HCT116 (cell line): ENCODE measurements at regions not wholly inside any gene's neighbourhood (a gene's known extent, or its start where the extent isn't known, plus 50 kb on each side); places are given as distances from the start of the nearest gene placed in this dataset.

Experiments used
- ATAC-seq: fragments of 200-7000 bp; cut with Tn5 transposase; 2 replicates; pipeline ENCODE4 v1.9.1; 2020; ENCODE audit warnings: mild to moderate bottlenecking, moderate library complexity
- BruUV-seq: library from RNA; stranded (reverse); fragments of 400-500 nt; replicated peaks from 2 replicates; lab custom pipeline; 2021; lab: Mats Ljungman, UMichigan
- CTCF ChIA-PET: fragments of 300-600 bp; sonication (Branson Sonifier 250); formaldehyde crosslinking; loops from one replicate; lab custom pipeline; 2021; ENCODE audit warnings: antibody characterized with exemption; lab: Charles Lee
- POLR2A ChIA-PET: fragments of 300-600, 350-600 bp; sonication (Branson Sonifier 250); formaldehyde crosslinking; loops from one replicate; lab custom pipeline; 2021; ENCODE audit warnings: antibody characterized with exemption; lab: Charles Lee
- RAD21 ChIA-PET, 2 experiments: fragments of 300-600 bp; sonication (Branson Sonifier 250); formaldehyde crosslinking; loops; one replicate each; lab custom pipeline; 2023; ENCODE audit warnings: low total read pairs in 2 of 2; ENCODE audit not compliant: uncharacterized antibody in 2 of 2, unreplicated experiment in 2 of 2, low non-redundant PET in 1 of 2; lab: Charles Lee
- DNase-seq: peaks from one replicate; pipeline ENCODE4 v3.0.0-alpha.2; 2010; ENCODE audit warnings: low read depth, low spot score
- H2AFZ ChIP-seq: fragments of 200-600 bp; shearing (Covaris generic), sonication (generic); 2 replicates; pipeline ENCODE4 v1.6.1; 2017; ENCODE audit warnings: low read depth, mixed run types, mixed read lengths, antibody characterized with exemption, low read length; ENCODE audit not compliant: poor library complexity, severe bottlenecking
- H3K27ac ChIP-seq: 2 replicates; pipeline ENCODE4 v1.5.1; 2012; ENCODE audit warnings: low read depth, low read length
- H3K27me3 ChIP-seq: fragments of 200-600 bp; sonication (generic); 2 replicates; pipeline ENCODE4 v1.6.1; 2016; ENCODE audit warnings: mixed run types, low read length, mixed read lengths; ENCODE audit not compliant: insufficient read depth
- H3K36me3 ChIP-seq, 2 experiments: fragments of 200-500 bp in 1 of 2; fragments of 200-600 bp in 1 of 2; sonication (Bioruptor generic) in 1 of 2; sonication (generic) in 1 of 2; 2 replicates each; pipeline versions ENCODE4 v1.5.1 to v1.6.1; 2014 to 2016; ENCODE audit warnings: low read length in 2 of 2, inconsistent platforms in 1 of 2, mixed read lengths in 1 of 2, mixed run types in 1 of 2; ENCODE audit not compliant: insufficient read depth in 2 of 2, control insufficient read depth in 1 of 2
- H3K4me1 ChIP-seq, 2 experiments: fragments of 200-600 bp in 1 of 2; sonication (generic) in 1 of 2; 2 replicates each; pipeline versions ENCODE4 v1.5.1 to v1.6.1; 2012 to 2017; ENCODE audit warnings: low read length in 2 of 2, inconsistent platforms in 1 of 2, mild to moderate bottlenecking in 1 of 2, mixed read lengths in 1 of 2, mixed run types in 1 of 2, moderate library complexity in 1 of 2; ENCODE audit not compliant: insufficient read depth in 2 of 2, control insufficient read depth in 1 of 2
- H3K4me2 ChIP-seq: fragments of 200-600 bp; sonication (generic); 2 replicates; pipeline ENCODE4 v1.6.1; 2017; ENCODE audit warnings: mixed run types, low read length, mixed read lengths
- H3K4me3 ChIP-seq, 2 experiments: fragments of 200-600 bp in 1 of 2; sonication (generic) in 1 of 2; replicated peaks in 1 of 2; 2 replicates each; pipeline ENCODE4 v1.5.1; 2011 to 2016; ENCODE audit warnings: low read length in 2 of 2, control low read depth in 1 of 2, low read depth in 1 of 2, mild to moderate bottlenecking in 1 of 2, mixed read lengths in 1 of 2, mixed run types in 1 of 2
- H3K79me2 ChIP-seq: fragments of 200-600 bp; sonication (generic); 2 replicates; pipeline ENCODE4 v1.6.1; 2017; ENCODE audit warnings: mild to moderate bottlenecking, mixed run types, low read length, moderate library complexity, mixed read lengths; ENCODE audit not compliant: insufficient read depth
- H3K9ac ChIP-seq: fragments of 200-600 bp; sonication (generic); 2 replicates; pipeline ENCODE4 v1.6.1; 2016; ENCODE audit warnings: low read length, mixed read lengths
- H3K9me2 ChIP-seq: fragments of 200-600 bp; sonication (generic), shearing (Covaris generic); 2 replicates; pipeline ENCODE4 v1.6.1; 2017; ENCODE audit warnings: mixed run types, mild to moderate bottlenecking, moderate library complexity; ENCODE audit not compliant: insufficient read depth
- H3K9me3 ChIP-seq, 2 experiments: fragments of 200-500 bp in 1 of 2; fragments of 200-600 bp in 1 of 2; sonication (Bioruptor generic) in 1 of 2; sonication (generic) in 1 of 2; 2 replicates each; pipeline ENCODE4 v1.6.1; 2014 to 2017; ENCODE audit warnings: low read length in 2 of 2, mixed read lengths in 2 of 2, inconsistent platforms in 1 of 2, low read depth in 1 of 2, mild to moderate bottlenecking in 1 of 2, mixed run types in 1 of 2, moderate library complexity in 1 of 2; ENCODE audit not compliant: control insufficient read depth in 1 of 2, insufficient read depth in 1 of 2
- H4K20me1 ChIP-seq: fragments of 200-600 bp; sonication (generic), shearing (Covaris generic); 2 replicates; pipeline ENCODE4 v1.6.1; 2017; ENCODE audit warnings: mixed run types, mild to moderate bottlenecking, moderate library complexity; ENCODE audit not compliant: insufficient read depth
- CBX3 ChIP-seq: IDR thresholded peaks from 2 replicates; pipeline ENCODE4 v1.6.1; 2012; ENCODE audit warnings: low read depth
- FOSL1 ChIP-seq: IDR thresholded peaks from 2 replicates; pipeline ENCODE4 v1.6.1; 2012; ENCODE audit warnings: low read depth
- POLR2A ChIP-seq: IDR thresholded peaks from 2 replicates; pipeline ENCODE4 v1.7.0; 2011; ENCODE audit warnings: borderline replicate concordance; ENCODE audit not compliant: insufficient read depth, insufficient read length; ENCODE audit errors: extremely low read depth
- SRF ChIP-seq: IDR thresholded peaks from 2 replicates; pipeline ENCODE4 v1.6.1; 2012; ENCODE audit warnings: low read depth
- TCF7L2 ChIP-seq: IDR thresholded peaks from 2 replicates; pipeline ENCODE4 v1.7.0; 2011; ENCODE audit warnings: borderline replicate concordance, inconsistent platforms; ENCODE audit not compliant: insufficient read depth, insufficient read length; ENCODE audit errors: extremely low read depth
- YY1 ChIP-seq: IDR thresholded peaks from 2 replicates; pipeline ENCODE4 v1.6.1; 2011; ENCODE audit warnings: low read length, low read depth, moderate library complexity, mild to moderate bottlenecking; ENCODE audit not compliant: insufficient replicate concordance; ENCODE audit errors: extremely low read depth
- ZFX ChIP-seq: fragments of 450-650 bp; IDR thresholded peaks from 2 replicates; pipeline ENCODE4 v1.6.1; 2017
- intact Hi-C: fragments of 100-400 bp; cut with micrococcal nuclease; formaldehyde crosslinking; loops from 2 replicates; pipeline ENCODE4 v1.10.0; 2022
- TF ChIP-seq, protein P1 (sequence below): IDR thresholded peaks from 2 replicates; pipeline ENCODE4 v1.6.1; 2012
- TF ChIP-seq, protein P2 (sequence below): IDR thresholded peaks from 2 replicates; pipeline ENCODE4 v1.6.1; 2012

DNA sequence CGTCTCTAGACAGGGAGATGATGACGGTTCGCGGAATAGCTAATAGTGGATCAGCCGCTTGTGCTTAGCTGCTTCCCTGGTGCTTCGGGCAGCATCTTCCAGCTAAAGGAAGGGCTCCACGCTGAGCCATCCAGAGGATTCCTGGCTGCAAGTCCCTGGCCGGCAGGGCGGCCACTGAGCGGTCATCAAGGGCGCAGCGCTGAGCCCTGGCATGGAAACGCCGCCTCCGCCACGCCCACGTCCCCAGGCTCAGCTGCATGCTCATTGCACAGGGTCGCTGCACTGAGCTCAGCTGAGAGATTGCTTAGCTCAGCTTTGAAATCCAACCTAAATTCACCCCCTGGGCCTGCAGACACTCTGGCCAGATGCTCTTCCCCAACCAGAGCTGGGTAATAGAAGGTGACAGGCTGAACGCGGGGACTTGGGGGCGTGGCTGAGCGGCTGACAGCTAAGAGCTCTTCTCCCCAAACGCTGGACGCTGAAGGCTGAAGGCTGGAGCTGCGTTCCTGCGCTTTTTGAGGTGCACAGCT is 118.2 kb upstream of the KIT start:
- Histone ChIP-seq H3K4me1 (peaks cover 0 to 3% of the 10 kb centered on the region in 2 experiments; a peak in 1 of 4 replicates), H3K4me2 (peak overlapping the region; percentile 60)
- POLR2A ChIA-PET, result no interaction called here
- ATAC-seq, result peak; percentile 88
- TF ChIP-seq, protein P1, sequence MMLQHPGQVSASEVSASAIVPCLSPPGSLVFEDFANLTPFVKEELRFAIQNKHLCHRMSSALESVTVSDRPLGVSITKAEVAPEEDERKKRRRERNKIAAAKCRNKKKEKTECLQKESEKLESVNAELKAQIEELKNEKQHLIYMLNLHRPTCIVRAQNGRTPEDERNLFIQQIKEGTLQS, result no peak
- no peak for TF ChIP-seq YY1
- TF ChIP-seq ZFX, result no peak
- TF ChIP-seq POLR2A, result no peak
- TF ChIP-seq CBX3, result no peak
- TF ChIP-seq, protein P2, sequence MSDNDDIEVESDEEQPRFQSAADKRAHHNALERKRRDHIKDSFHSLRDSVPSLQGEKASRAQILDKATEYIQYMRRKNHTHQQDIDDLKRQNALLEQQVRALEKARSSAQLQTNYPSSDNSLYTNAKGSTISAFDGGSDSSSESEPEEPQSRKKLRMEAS, result no peak
- no peak for TF ChIP-seq FOSL1
- TF ChIP-seq, all 23 proteins: peak for 0
- H3K9ac ChIP-seq, result no peak overlapping the region
- DNase-seq, result no peak
- H3K36me3 ChIP-seq, result no peaks in the 10 kb centered on the region
- no peak overlapping the region for H3K27ac ChIP-seq
- no peak overlapping the region for H2AFZ ChIP-seq
- CTCF ChIA-PET, result no interaction called here
- intact Hi-C loops, result no loop called here
- no TSS peak for BruUV-seq
- H3K9me3 ChIP-seq, result no peaks in the 10 kb centered on the region
- H3K79me2 ChIP-seq, result no peaks in the 10 kb centered on the region
- H4K20me1 ChIP-seq, result no peaks in the 10 kb centered on the region
- no peaks in the 10 kb centered on the region for H3K9me2 ChIP-seq
- peaks cover 12% of the 10 kb centered on the region; the same call in 1 of the 2 replicates for H3K27me3 ChIP-seq
- RAD21 ChIA-PET, result no interaction called here
- no peak overlapping the region for H3K4me3 ChIP-seq

DNA sequence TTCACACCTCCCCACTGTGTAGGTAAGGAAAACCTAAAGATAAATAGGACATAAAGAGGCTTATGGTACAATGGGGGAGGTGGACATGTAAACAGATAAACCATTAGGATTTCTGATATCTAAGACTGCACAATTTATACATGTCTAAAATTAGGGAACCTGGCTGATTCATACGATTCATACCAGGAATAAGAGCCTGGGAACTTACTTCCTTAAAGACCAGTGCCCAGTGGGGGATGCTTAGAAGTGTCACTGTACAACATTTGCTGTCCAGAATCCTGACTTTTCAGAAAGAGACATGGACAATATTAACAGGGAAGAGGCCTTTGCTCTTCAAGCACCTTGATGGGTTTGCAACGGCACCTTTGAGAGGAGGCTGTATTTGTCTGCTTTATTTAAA is 116.8 kb upstream of the KIT start:
- Histone ChIP-seq H3K4me2 (no peak overlapping the region), H4K20me1 (no peaks in the 10 kb centered on the region), H3K4me1 (peaks cover 0 to 3% of the 10 kb centered on the region in 2 experiments; a peak in 1 of 4 replicates)
- TF ChIP-seq POLR2A (no peak), SRF (no peak), TCF7L2 (no peak), CBX3 (no peak), FOSL1 (no peak)
- TF ChIP-seq, all 23 proteins: peak for 0
- Histone ChIP-seq H3K27me3 (peaks cover 12% of the 10 kb centered on the region; the same call in 1 of the 2 replicates), H3K9ac (no peak overlapping the region), H3K36me3 (no peaks in the 10 kb centered on the region), H3K9me3 (no peaks in the 10 kb centered on the region), H3K27ac (no peak overlapping the region), H3K79me2 (no peaks in the 10 kb centered on the region), H3K4me3 (no peak overlapping the region), H3K9me2 (no peaks in the 10 kb centered on the region), H2AFZ (no peak overlapping the region)
- no peak for ATAC-seq
- no TSS peak for BruUV-seq
- intact Hi-C loops, result no loop called here
- ChIA-PET RAD21 (no interaction called here), CTCF (no interaction called here), POLR2A (no interaction called here)
- no peak for DNase-seq
